ENCODE measurements at regions not wholly inside any gene's neighbourhood (a gene's known extent, or its start where the extent isn't known, plus 50 kb on each side); places are given as distances from the start of the nearest gene placed in this dataset.

GRCh38 chr12:3938042-3938544, 64.9 kb upstream of the PARP11 start (continued):
- no peak for TF ChIP-seq NANOG (IDR thresholded peaks at IDR 0.05; ENCODE audit: borderline replicate concordance)
- TF ChIP-seq, protein P1, sequence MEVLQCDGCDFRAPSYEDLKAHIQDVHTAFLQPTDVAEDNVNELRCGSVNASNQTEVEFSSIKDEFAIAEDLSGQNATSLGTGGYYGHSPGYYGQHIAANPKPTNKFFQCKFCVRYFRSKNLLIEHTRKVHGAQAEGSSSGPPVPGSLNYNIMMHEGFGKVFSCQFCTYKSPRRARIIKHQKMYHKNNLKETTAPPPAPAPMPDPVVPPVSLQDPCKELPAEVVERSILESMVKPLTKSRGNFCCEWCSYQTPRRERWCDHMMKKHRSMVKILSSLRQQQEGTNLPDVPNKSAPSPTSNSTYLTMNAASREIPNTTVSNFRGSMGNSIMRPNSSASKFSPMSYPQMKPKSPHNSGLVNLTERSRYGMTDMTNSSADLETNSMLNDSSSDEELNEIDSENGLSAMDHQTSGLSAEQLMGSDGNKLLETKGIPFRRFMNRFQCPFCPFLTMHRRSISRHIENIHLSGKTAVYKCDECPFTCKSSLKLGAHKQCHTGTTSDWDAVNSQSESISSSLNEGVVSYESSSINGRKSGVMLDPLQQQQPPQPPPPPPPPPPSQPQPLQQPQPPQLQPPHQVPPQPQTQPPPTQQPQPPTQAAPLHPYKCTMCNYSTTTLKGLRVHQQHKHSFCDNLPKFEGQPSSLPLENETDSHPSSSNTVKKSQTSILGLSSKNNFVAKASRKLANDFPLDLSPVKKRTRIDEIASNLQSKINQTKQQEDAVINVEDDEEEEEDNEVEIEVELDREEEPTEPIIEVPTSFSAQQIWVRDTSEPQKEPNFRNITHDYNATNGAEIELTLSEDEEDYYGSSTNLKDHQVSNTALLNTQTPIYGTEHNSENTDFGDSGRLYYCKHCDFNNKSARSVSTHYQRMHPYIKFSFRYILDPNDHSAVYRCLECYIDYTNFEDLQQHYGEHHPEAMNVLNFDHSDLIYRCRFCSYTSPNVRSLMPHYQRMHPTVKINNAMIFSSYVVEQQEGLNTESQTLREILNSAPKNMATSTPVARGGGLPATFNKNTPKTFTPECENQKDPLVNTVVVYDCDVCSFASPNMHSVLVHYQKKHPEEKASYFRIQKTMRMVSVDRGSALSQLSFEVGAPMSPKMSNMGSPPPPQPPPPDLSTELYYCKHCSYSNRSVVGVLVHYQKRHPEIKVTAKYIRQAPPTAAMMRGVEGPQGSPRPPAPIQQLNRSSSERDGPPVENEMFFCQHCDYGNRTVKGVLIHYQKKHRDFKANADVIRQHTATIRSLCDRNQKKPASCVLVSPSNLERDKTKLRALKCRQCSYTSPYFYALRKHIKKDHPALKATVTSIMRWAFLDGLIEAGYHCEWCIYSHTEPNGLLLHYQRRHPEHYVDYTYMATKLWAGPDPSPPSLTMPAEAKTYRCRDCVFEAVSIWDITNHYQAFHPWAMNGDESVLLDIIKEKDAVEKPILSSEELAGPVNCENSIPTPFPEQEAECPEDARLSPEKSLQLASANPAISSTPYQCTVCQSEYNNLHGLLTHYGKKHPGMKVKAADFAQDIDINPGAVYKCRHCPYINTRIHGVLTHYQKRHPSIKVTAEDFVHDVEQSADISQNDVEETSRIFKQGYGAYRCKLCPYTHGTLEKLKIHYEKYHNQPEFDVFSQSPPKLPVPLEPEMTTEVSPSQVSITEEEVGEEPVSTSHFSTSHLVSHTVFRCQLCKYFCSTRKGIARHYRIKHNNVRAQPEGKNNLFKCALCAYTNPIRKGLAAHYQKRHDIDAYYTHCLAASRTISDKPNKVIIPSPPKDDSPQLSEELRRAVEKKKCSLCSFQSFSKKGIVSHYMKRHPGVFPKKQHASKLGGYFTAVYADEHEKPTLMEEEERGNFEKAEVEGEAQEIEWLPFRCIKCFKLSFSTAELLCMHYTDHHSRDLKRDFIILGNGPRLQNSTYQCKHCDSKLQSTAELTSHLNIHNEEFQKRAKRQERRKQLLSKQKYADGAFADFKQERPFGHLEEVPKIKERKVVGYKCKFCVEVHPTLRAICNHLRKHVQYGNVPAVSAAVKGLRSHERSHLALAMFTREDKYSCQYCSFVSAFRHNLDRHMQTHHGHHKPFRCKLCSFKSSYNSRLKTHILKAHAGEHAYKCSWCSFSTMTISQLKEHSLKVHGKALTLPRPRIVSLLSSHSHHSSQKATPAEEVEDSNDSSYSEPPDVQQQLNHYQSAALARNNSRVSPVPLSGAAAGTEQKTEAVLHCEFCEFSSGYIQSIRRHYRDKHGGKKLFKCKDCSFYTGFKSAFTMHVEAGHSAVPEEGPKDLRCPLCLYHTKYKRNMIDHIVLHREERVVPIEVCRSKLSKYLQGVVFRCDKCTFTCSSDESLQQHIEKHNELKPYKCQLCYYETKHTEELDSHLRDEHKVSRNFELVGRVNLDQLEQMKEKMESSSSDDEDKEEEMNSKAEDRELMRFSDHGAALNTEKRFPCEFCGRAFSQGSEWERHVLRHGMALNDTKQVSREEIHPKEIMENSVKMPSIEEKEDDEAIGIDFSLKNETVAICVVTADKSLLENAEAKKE (CRISPR knock-in tag; IDR thresholded peaks at IDR 0.05): no peak
- no peak for TF ChIP-seq ETS1 (IDR thresholded peaks at IDR 0.05)
- no peak for TF ChIP-seq CREB1 (CRISPR knock-in tag; IDR thresholded peaks at IDR 0.05; ENCODE audit: low read depth)
- TF ChIP-seq EZH2 (IDR thresholded peaks at IDR 0.05; ENCODE audit: low read depth, unreplicated experiment): no peak

GRCh38 chr12:3935078-3935477, 61.9 kb upstream of the PARP11 start:
- Mint-ChIP-seq H3K4me1 (peaks cover 8% of the 10 kb centered on the region; the same call in 2 of the 3 replicates), H3K27ac (no peak overlapping the region), H3K9me3 (no peaks in the 10 kb centered on the region), H3K27me3 (ENCODE audit: insufficient read depth, low read depth, poor library complexity) (peaks cover 3% of the 10 kb centered on the region), H3K36me3 (ENCODE audit: low read depth) (no peaks in the 10 kb centered on the region), H3K4me3 (no peak overlapping the region)
- Histone ChIP-seq H4K20me1 (replicated peaks; ENCODE audit: insufficient read depth) (no peaks in the 10 kb centered on the region), H3K27ac (ENCODE audit: low read depth) (no peak overlapping the region), H3K27me3 (ENCODE audit: insufficient read depth) (no peaks in the 10 kb centered on the region), H3K4me3 (no peak overlapping the region), H3K4me2 (no peak overlapping the region), H3K79me2 (replicated peaks; ENCODE audit: insufficient read depth) (no peaks in the 10 kb centered on the region), H3K36me3 (ENCODE audit: insufficient read depth) (no peaks in the 10 kb centered on the region), H2AFZ (no peak overlapping the region), H3K4me1 (ENCODE audit: insufficient read depth) (no peaks in the 10 kb centered on the region; the same call in 1 of the 2 replicates), H3K9me2 (ENCODE audit: insufficient read depth) (peaks cover 5% of the 10 kb centered on the region; the same call in 1 of the 2 replicates), H3F3A (replicated peaks; ENCODE audit: low read depth) (0 out of 2 replicates have a peak, but pooled peaks cover 2% of the 10 kb centered on the region)
- no peak for TF ChIP-seq POLR2AphosphoS5 (IDR thresholded peaks at IDR 0.05; ENCODE audit: low read depth)
- ATAC-seq: no peak
- no peak for DNase-seq (ENCODE audit: low spot score)

All from GM23338 (cell line).